HEK293 (cell line): ENCODE measurements at regions not wholly inside any gene's neighbourhood (a gene's known extent, or its start where the extent isn't known, plus 50 kb on each side); places are given as distances from the start of the nearest gene placed in this dataset.
A peak's percentile ranks its signal among the peaks of the same experiment; 100 is the strongest.

Source experiments
- CTCF ChIA-PET: fragments of 350-600 bp; formaldehyde crosslinking; extraction: SDS; loops from one replicate; lab custom pipeline; 2021; ENCODE audit warnings: antibody characterized with exemption; lab: Yijun Ruan, JAX
- POLR2A ChIA-PET: fragments of 300-600 bp; formaldehyde crosslinking; extraction: SDS; loops from one replicate; lab custom pipeline; 2020; ENCODE audit warnings: antibody characterized with exemption, inconsistent platforms; lab: Yijun Ruan, JAX
- H3K27ac ChIP-seq: fragments of 200-500 bp; sonication (Bioruptor generic); 2 replicates; pipeline ENCODE4 v1.5.1; 2014; ENCODE audit warnings: low read depth, low read length, control low read depth, inconsistent platforms; ENCODE audit errors: extremely low read depth
- H3K36me3 ChIP-seq, 2 experiments: fragments of 200-500 bp in 1 of 2; sonication (Bioruptor generic) in 1 of 2; 1 replicate in 1 of 2; 2 replicates in 1 of 2; pipeline ENCODE4 v1.5.1; 2014 to 2017; ENCODE audit warnings: inconsistent platforms in 2 of 2, low read length in 2 of 2; ENCODE audit not compliant: control insufficient read depth in 2 of 2, insufficient read depth in 1 of 2
- H3K4me1 ChIP-seq: fragments of 200-500 bp; sonication (Bioruptor generic); 2 replicates; pipeline ENCODE4 v1.5.1; 2014; ENCODE audit warnings: mild to moderate bottlenecking, low read length, inconsistent platforms; ENCODE audit not compliant: control insufficient read depth, insufficient read depth
- H3K4me3 ChIP-seq: 2 replicates; pipeline ENCODE4 v1.5.1; 2011; ENCODE audit warnings: low read depth, mild to moderate bottlenecking, control low read depth, low read length, moderate library complexity
- H3K9me3 ChIP-seq: fragments of 200-500 bp; sonication (Bioruptor generic); 2 replicates; pipeline ENCODE4 v1.5.1; 2014; ENCODE audit warnings: low read depth, low read length, inconsistent platforms; ENCODE audit not compliant: control insufficient read depth, insufficient read depth
- GLI2 ChIP-seq: fragments of 450-650 bp; formaldehyde crosslinking; IDR thresholded peaks from 2 replicates; pipeline ENCODE4; 2017; ENCODE audit warnings: missing biosample characterization, missing genetic modification characterization, low read depth, borderline replicate concordance
- KLF8 ChIP-seq: fragments of 450-650 bp; formaldehyde crosslinking; IDR thresholded peaks from 2 replicates; pipeline ENCODE4 v1.5.1; 2016; ENCODE audit warnings: missing biosample characterization, missing genetic modification characterization
- SCRT2 ChIP-seq: fragments of 450-650 bp; formaldehyde crosslinking; IDR thresholded peaks from 2 replicates; pipeline ENCODE4 v1.5.1; 2016; ENCODE audit warnings: missing biosample characterization, missing genetic modification characterization
- TRIM28 ChIP-seq: IDR thresholded peaks from 2 replicates; pipeline ENCODE4 v1.6.1; 2011; ENCODE audit warnings: low read length, control low read depth, borderline replicate concordance
- ZBTB20 ChIP-seq: fragments of 450-650 bp; formaldehyde crosslinking; IDR thresholded peaks from 2 replicates; pipeline ENCODE4 v1.5.1; 2016; ENCODE audit warnings: missing biosample characterization, missing genetic modification characterization
- ZFP69B ChIP-seq: fragments of 450-650 bp; formaldehyde crosslinking; IDR thresholded peaks from 2 replicates; pipeline ENCODE4 v1.5.1; 2016; ENCODE audit warnings: missing biosample characterization, missing genetic modification characterization
- ZNF146 ChIP-seq: fragments of 450-650 bp; formaldehyde crosslinking; IDR thresholded peaks from 2 replicates; pipeline ENCODE4 v1.5.1; 2016; ENCODE audit warnings: missing biosample characterization, missing genetic modification characterization
- ZNF302 ChIP-seq: fragments of 450-650 bp; formaldehyde crosslinking; IDR thresholded peaks from 2 replicates; pipeline ENCODE4 v1.5.1; 2016; ENCODE audit warnings: missing biosample characterization, missing genetic modification characterization, low read depth
- ZNF335 ChIP-seq: fragments of 450-650 bp; formaldehyde crosslinking; conservative IDR thresholded peaks from 2 replicates; pipeline ENCODE4 v1.5.1; 2016; ENCODE audit warnings: missing biosample characterization, missing genetic modification characterization
- ZNF514 ChIP-seq: fragments of 450-650 bp; formaldehyde crosslinking; IDR thresholded peaks from 2 replicates; pipeline ENCODE4 v1.5.1; 2016; ENCODE audit warnings: missing biosample characterization, missing genetic modification characterization
- ZNF623 ChIP-seq: fragments of 450-650 bp; formaldehyde crosslinking; IDR thresholded peaks from 2 replicates; pipeline ENCODE4 v1.5.1; 2016; ENCODE audit warnings: missing biosample characterization, missing genetic modification characterization
- ZSCAN4 ChIP-seq: fragments of 450-650 bp; formaldehyde crosslinking; IDR thresholded peaks from 2 replicates; pipeline ENCODE4 v1.5.1; 2017; ENCODE audit warnings: missing biosample characterization, missing genetic modification characterization
- ZSCAN5A ChIP-seq: fragments of 450-650 bp; formaldehyde crosslinking; IDR thresholded peaks from 2 replicates; pipeline ENCODE4 v1.5.1; 2016; ENCODE audit warnings: missing biosample characterization, missing genetic modification characterization
- TF ChIP-seq, protein P1 (sequence below): fragments of 450-650 bp; formaldehyde crosslinking; IDR thresholded peaks from 2 replicates; pipeline ENCODE4 v1.5.1; 2017; ENCODE audit warnings: missing biosample characterization, missing genetic modification characterization
- TF ChIP-seq, protein P2 (sequence below): fragments of 450-650 bp; formaldehyde crosslinking; IDR thresholded peaks from 2 replicates; pipeline ENCODE4 v1.5.1; 2016; ENCODE audit warnings: missing biosample characterization, missing genetic modification characterization
- TF ChIP-seq, protein P3 (sequence below): fragments of 450-650 bp; formaldehyde crosslinking; IDR thresholded peaks from 2 replicates; pipeline ENCODE4 v1.5.1; 2016; ENCODE audit warnings: missing biosample characterization, missing genetic modification characterization

DNA sequence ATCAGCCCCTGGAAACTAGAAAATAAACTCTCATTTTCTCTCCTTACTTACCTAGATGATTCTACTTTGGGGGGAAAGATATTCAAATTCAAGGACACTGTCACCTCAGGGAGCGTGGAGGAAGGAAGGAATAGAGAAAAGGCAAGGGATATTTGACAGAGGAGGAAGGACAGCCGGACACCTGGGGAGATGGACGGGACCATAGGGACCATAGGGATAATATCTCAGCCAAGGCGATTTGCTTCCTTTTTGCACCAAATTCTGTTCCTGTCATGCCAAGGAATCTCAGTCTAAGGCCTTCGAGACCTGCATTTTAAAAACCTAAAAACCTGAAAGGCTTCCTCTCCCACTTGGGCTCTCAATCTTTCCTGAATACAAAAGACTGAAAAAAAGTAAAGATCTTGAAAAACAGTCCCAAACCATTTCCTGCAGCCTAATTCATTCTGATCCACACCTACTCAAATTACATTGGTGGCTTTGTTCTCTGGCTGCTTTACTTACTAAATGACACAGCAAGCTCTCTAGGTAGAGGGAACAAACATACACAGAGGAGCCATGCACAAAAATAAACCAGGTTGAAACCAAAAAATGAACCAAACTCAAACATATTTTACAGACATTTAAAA is 73.9 kb upstream of the SLC24A5 start:
- POLR2A ChIA-PET: no interaction called here
- TF ChIP-seq, protein P1, sequence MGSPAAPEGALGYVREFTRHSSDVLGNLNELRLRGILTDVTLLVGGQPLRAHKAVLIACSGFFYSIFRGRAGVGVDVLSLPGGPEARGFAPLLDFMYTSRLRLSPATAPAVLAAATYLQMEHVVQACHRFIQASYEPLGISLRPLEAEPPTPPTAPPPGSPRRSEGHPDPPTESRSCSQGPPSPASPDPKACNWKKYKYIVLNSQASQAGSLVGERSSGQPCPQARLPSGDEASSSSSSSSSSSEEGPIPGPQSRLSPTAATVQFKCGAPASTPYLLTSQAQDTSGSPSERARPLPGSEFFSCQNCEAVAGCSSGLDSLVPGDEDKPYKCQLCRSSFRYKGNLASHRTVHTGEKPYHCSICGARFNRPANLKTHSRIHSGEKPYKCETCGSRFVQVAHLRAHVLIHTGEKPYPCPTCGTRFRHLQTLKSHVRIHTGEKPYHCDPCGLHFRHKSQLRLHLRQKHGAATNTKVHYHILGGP (tag by site-specific recombination): peak; percentile 35; the same call in 1 of the 2 replicates
- no peak for TF ChIP-seq ZBTB20
- TF ChIP-seq, protein P2, sequence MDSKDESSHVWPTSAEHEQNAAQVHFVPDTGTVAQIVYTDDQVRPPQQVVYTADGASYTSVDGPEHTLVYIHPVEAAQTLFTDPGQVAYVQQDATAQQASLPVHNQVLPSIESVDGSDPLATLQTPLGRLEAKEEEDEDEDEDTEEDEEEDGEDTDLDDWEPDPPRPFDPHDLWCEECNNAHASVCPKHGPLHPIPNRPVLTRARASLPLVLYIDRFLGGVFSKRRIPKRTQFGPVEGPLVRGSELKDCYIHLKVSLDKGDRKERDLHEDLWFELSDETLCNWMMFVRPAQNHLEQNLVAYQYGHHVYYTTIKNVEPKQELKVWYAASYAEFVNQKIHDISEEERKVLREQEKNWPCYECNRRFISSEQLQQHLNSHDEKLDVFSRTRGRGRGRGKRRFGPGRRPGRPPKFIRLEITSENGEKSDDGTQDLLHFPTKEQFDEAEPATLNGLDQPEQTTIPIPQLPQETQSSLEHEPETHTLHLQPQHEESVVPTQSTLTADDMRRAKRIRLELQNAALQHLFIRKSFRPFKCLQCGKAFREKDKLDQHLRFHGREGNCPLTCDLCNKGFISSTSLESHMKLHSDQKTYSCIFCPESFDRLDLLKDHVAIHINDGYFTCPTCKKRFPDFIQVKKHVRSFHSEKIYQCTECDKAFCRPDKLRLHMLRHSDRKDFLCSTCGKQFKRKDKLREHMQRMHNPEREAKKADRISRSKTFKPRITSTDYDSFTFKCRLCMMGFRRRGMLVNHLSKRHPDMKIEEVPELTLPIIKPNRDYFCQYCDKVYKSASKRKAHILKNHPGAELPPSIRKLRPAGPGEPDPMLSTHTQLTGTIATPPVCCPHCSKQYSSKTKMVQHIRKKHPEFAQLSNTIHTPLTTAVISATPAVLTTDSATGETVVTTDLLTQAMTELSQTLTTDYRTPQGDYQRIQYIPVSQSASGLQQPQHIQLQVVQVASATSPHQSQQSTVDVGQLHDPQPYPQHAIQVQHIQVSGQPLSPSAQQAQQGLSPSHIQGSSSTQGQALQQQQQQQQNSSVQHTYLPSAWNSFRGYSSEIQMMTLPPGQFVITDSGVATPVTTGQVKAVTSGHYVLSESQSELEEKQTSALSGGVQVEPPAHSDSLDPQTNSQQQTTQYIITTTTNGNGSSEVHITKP (tag by site-specific recombination): 0 out of 2 replicates have a peak, but pooled peaks have one; percentile 12
- 0 out of 2 replicates have a peak, but pooled peaks cover 3% of the 10 kb centered on the region for H3K4me1 ChIP-seq
- H3K9me3 ChIP-seq: no peaks in the 10 kb centered on the region
- CTCF ChIA-PET: no interaction called here
- H3K27ac ChIP-seq: no peak overlapping the region
- H3K4me3 ChIP-seq: no peak overlapping the region
- no peaks in the 10 kb centered on the region for H3K36me3 ChIP-seq

DNA sequence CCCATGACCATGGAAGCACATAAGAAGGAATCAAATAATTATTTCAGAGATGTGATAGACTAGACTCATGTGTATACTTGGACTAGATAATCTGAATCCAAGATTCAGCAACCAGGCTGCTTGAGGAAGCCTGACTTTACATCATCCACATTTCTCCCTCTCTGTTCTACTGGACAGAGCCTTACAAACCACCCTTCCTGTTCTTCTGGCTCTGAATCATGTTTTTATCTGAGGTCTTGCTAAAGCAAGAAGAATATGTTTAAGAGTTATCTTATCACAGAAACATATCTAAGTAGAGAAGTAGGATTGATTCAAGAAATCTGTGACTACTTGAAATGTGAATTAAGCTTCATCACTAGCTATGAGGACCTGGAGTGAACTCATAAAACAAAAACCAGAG is 71.1 kb upstream of the SLC24A5 start:
- Histone ChIP-seq H3K36me3 (no peaks in the 10 kb centered on the region), H3K27ac (no peak overlapping the region), H3K4me3 (no peak overlapping the region), H3K4me1 (0 out of 2 replicates have a peak, but pooled peaks cover 3% of the 10 kb centered on the region), H3K9me3 (no peaks in the 10 kb centered on the region)
- POLR2A ChIA-PET: no interaction called here
- CTCF ChIA-PET: no interaction called here
- no peak for TF ChIP-seq ZNF514
- TF ChIP-seq, all 188 proteins: peak for 0

DNA sequence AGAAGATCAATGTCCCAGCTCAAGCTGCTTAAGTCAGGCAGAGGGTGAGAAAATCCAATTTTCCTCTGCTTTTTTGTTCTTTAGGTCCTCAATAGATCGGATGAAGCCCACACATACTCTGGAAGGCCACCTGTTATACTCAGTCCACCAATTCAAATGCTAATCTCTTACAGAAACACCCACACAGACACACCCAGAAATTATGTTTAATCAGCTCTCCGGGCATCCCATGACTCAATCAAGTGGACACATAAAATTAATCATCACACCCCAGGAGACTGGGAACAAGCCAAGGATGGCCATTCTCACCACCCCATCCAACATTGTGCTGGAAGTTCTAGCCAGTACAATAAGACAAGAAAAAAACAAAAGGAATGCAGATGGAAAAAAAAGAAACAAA is 67.8 kb upstream of the SLC24A5 start:
- ChIA-PET POLR2A (no interaction called here), CTCF (interaction anchor here (0.6 kb wide), 1 partner anchor 28 kb away, joined by 4 read pairs; no protein-coding TSS in a partner anchor)
- TF ChIP-seq KLF8 (tag by site-specific recombination) (no peak), SCRT2 (tag by site-specific recombination) (peak; percentile 34; the same call in 1 of the 2 replicates)
- no peak overlapping the region for H3K27ac ChIP-seq
- no peak overlapping the region for H3K4me3 ChIP-seq
- no peaks in the 10 kb centered on the region for H3K36me3 ChIP-seq
- H3K9me3 ChIP-seq: no peaks in the 10 kb centered on the region
- H3K4me1 ChIP-seq: no peaks in the 10 kb centered on the region

DNA sequence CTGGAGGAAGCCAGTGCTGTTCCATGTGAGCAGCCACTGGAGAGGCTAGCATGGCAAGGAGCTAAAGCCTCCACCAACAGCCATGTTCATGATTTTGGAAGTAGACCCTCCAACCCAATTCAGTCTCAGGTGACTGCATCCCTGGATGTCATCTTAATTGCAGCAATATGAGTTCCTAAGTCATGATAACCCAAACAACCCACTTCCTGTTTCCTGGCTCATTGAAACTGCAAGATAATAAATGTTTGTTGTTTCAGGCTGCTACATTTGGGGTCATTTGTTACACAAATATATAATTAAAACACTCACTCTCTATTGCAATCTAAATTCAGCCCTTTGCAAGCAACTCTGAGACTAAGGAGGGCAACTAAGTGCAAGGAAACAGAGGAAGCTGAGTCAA is 62.4 kb upstream of the SLC24A5 start:
- no peak overlapping the region for H3K4me3 ChIP-seq
- no peaks in the 10 kb centered on the region for H3K9me3 ChIP-seq
- no peaks in the 10 kb centered on the region for H3K36me3 ChIP-seq
- ChIA-PET CTCF (no interaction called here), POLR2A (no interaction called here)
- peaks cover 6% of the 10 kb centered on the region; the same call in 1 of the 2 replicates for H3K4me1 ChIP-seq
- H3K27ac ChIP-seq: no peak overlapping the region
- TF ChIP-seq GLI2 (tag by site-specific recombination): no peak
- TF ChIP-seq ZNF302 (tag by site-specific recombination): no peak
- TF ChIP-seq, protein P1 (tag by site-specific recombination): no peak
- no peak for TF ChIP-seq ZNF623 (tag by site-specific recombination)
- no peak for TF ChIP-seq ZSCAN5A (tag by site-specific recombination)
- TF ChIP-seq ZNF514: no peak
- TF ChIP-seq ZFP69B: no peak
- no peak for TF ChIP-seq ZSCAN4 (tag by site-specific recombination)
- TF ChIP-seq TRIM28: no peak
- TF ChIP-seq, protein P3, sequence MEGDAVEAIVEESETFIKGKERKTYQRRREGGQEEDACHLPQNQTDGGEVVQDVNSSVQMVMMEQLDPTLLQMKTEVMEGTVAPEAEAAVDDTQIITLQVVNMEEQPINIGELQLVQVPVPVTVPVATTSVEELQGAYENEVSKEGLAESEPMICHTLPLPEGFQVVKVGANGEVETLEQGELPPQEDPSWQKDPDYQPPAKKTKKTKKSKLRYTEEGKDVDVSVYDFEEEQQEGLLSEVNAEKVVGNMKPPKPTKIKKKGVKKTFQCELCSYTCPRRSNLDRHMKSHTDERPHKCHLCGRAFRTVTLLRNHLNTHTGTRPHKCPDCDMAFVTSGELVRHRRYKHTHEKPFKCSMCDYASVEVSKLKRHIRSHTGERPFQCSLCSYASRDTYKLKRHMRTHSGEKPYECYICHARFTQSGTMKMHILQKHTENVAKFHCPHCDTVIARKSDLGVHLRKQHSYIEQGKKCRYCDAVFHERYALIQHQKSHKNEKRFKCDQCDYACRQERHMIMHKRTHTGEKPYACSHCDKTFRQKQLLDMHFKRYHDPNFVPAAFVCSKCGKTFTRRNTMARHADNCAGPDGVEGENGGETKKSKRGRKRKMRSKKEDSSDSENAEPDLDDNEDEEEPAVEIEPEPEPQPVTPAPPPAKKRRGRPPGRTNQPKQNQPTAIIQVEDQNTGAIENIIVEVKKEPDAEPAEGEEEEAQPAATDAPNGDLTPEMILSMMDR (tag by site-specific recombination): no peak
- no peak for TF ChIP-seq ZNF146 (tag by site-specific recombination)
- no peak for TF ChIP-seq ZNF335 (tag by site-specific recombination)
